Osteocyte (in vitro differentiated cells): ENCODE measurements at regions not wholly inside any gene's neighbourhood (a gene's known extent, or its start where the extent isn't known, plus 50 kb on each side); places are given as distances from the start of the nearest gene placed in this dataset.

Experiments used
- DNase-seq: peaks from one replicate; pipeline ENCODE4 v3.0.0; 2021; ENCODE audit warnings: mixed read lengths; ENCODE audit not compliant: unreplicated experiment; ENCODE audit errors: extremely low spot score
- H3K27ac Mint-ChIP-seq: one replicate; pipeline ENCODE4 v1.8.0; 2021; ENCODE audit warnings: mild to moderate bottlenecking, mixed read lengths; ENCODE audit not compliant: unreplicated experiment
- H3K27me3 Mint-ChIP-seq: one replicate; pipeline ENCODE4 v1.8.0; 2021; ENCODE audit warnings: mixed read lengths; ENCODE audit not compliant: unreplicated experiment
- H3K36me3 Mint-ChIP-seq: one replicate; pipeline ENCODE4 v1.8.0; 2021; ENCODE audit warnings: mixed read lengths; ENCODE audit not compliant: unreplicated experiment
- H3K4me1 Mint-ChIP-seq: one replicate; pipeline ENCODE4 v1.8.0; 2021; ENCODE audit warnings: mixed read lengths; ENCODE audit not compliant: unreplicated experiment
- H3K4me3 Mint-ChIP-seq: one replicate; pipeline ENCODE4 v1.8.0; 2021; ENCODE audit warnings: mild to moderate bottlenecking, moderate library complexity, mixed read lengths; ENCODE audit not compliant: unreplicated experiment
- H3K9me3 Mint-ChIP-seq: one replicate; pipeline ENCODE4 v1.8.0; 2021; ENCODE audit warnings: mixed read lengths; ENCODE audit not compliant: unreplicated experiment
- CTCF ChIP-seq: fragments of 200-600 bp; sonication (generic); IDR thresholded peaks from 2 replicates; pipeline ENCODE4 v1.5.0; 2021; ENCODE audit warnings: antibody characterized with exemption, mild to moderate bottlenecking, moderate library complexity

DNA sequence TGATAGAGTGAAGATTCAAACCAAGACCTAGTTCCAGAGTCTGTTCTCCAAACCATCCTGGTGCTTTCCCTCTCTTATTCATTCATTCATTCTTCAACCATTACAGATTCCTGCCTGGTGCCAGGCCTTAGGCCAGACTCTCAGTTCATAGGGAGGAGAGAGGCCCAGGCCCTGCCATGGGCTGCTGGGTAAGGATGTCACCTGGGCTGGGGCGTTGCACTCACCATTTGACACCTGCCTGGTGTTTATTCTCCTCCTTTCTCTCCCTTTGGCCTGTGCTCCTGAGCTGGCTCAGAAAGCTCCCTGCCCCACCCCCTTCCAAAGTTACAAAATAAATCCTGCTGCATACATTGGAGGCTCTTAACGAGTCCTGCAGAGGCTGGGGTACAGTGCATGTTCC is 549.8 kb downstream of the MATN1 start:
- Mint-ChIP-seq H3K4me3 (no peak overlapping the region), H3K9me3 (no peaks in the 10 kb centered on the region), H3K4me1 (no peaks in the 10 kb centered on the region), H3K36me3 (no peaks in the 10 kb centered on the region), H3K27ac (no peak overlapping the region), H3K27me3 (peaks cover 16% of the 10 kb centered on the region)
- DNase-seq: no peak
- no peak for TF ChIP-seq CTCF

GRCh38 chr1:30172757-30173156 is 550.6 kb downstream of the MATN1 start:
- no peaks in the 10 kb centered on the region for H3K4me1 Mint-ChIP-seq
- H3K4me3 Mint-ChIP-seq: no peak overlapping the region
- peaks cover 20% of the 10 kb centered on the region for H3K27me3 Mint-ChIP-seq
- no peaks in the 10 kb centered on the region for H3K36me3 Mint-ChIP-seq
- H3K27ac Mint-ChIP-seq: no peak overlapping the region
- no peak for DNase-seq
- TF ChIP-seq CTCF: no peak
- no peaks in the 10 kb centered on the region for H3K9me3 Mint-ChIP-seq

GRCh38 chr1:30172299-30172694 is 551.1 kb downstream of the MATN1 start:
- Mint-ChIP-seq H3K27ac (no peak overlapping the region), H3K36me3 (no peaks in the 10 kb centered on the region), H3K9me3 (no peaks in the 10 kb centered on the region), H3K27me3 (peaks cover 20% of the 10 kb centered on the region), H3K4me1 (no peaks in the 10 kb centered on the region), H3K4me3 (no peak overlapping the region)
- DNase-seq: no peak
- no peak for TF ChIP-seq CTCF

GRCh38 chr1:30171537-30172298 is 551.7 kb downstream of the MATN1 start:
- no peak for TF ChIP-seq CTCF
- Mint-ChIP-seq H3K27me3 (peaks cover 24% of the 10 kb centered on the region), H3K4me1 (no peaks in the 10 kb centered on the region), H3K9me3 (no peaks in the 10 kb centered on the region), H3K36me3 (no peaks in the 10 kb centered on the region), H3K27ac (no peak overlapping the region), H3K4me3 (no peak overlapping the region)
- DNase-seq: no peak

GRCh38 chr1:30169269-30169668 is 554.1 kb downstream of the MATN1 start:
- no peaks in the 10 kb centered on the region for H3K36me3 Mint-ChIP-seq
- peaks cover 27% of the 10 kb centered on the region for H3K27me3 Mint-ChIP-seq
- H3K9me3 Mint-ChIP-seq: no peaks in the 10 kb centered on the region
- no peak overlapping the region for H3K27ac Mint-ChIP-seq
- no peaks in the 10 kb centered on the region for H3K4me1 Mint-ChIP-seq
- no peak overlapping the region for H3K4me3 Mint-ChIP-seq
- DNase-seq: no peak
- no peak for TF ChIP-seq CTCF
